CD8-positive, alpha-beta memory T cell (primary cell): ENCODE measurements at regions not wholly inside any gene's neighbourhood (a gene's known extent, or its start where the extent isn't known, plus 50 kb on each side); places are given as distances from the start of the nearest gene placed in this dataset.

Source experiments
- CTCF ChIA-PET: fragments of 350-600 bp; sonication (Branson Sonifier 250); formaldehyde crosslinking; loops from one replicate; lab custom pipeline; 2021; ENCODE audit warnings: antibody characterized with exemption; lab: Charles Lee
- POLR2A ChIA-PET: fragments of 350-600 bp; sonication (Branson Sonifier 250); formaldehyde crosslinking; loops from one replicate; lab custom pipeline; 2021; ENCODE audit warnings: antibody characterized with exemption; lab: Charles Lee
- DNase-seq, 5 donors: peaks; one replicate each; pipeline versions ENCODE4 v3.0.0 to v3.0.0-alpha.2; 2020 to 2022; ENCODE audit warnings: mixed read lengths in 1 of 5
- H3K27ac ChIP-seq: one replicate; pipeline ENCODE4 v1.7.0; 2013; ENCODE audit warnings: low read depth, mild to moderate bottlenecking, low read length, moderate library complexity
- H3K27me3 ChIP-seq: 2 replicates; pipeline ENCODE4 v1.7.0; 2013; ENCODE audit warnings: low read length, mild to moderate bottlenecking; ENCODE audit not compliant: insufficient read depth, poor library complexity, severe bottlenecking
- H3K36me3 ChIP-seq: 2 replicates; pipeline ENCODE4 v1.7.0; 2013; ENCODE audit warnings: mild to moderate bottlenecking, low read length, moderate library complexity; ENCODE audit not compliant: insufficient read depth
- H3K4me1 ChIP-seq: 2 replicates; pipeline ENCODE4 v1.7.0; 2013; ENCODE audit warnings: mild to moderate bottlenecking, low read length, moderate library complexity; ENCODE audit not compliant: insufficient read depth
- H3K4me3 ChIP-seq: 2 replicates; pipeline ENCODE4 v1.7.0; 2013; ENCODE audit warnings: mild to moderate bottlenecking, low read length
- H3K9me3 ChIP-seq: 2 replicates; pipeline ENCODE4 v1.7.0; 2013; ENCODE audit warnings: mild to moderate bottlenecking, low read length
- H3K27ac Mint-ChIP-seq, 8 donors: one replicate each; pipeline ENCODE4 v1.8.0; 2020 to 2021; ENCODE audit warnings: mixed read lengths in 8 of 8, mild to moderate bottlenecking in 6 of 8, inconsistent platforms in 3 of 8, moderate library complexity in 3 of 8
- H3K27me3 Mint-ChIP-seq, 2 donors: one replicate each; pipeline ENCODE4 v1.8.0; 2020 to 2021; ENCODE audit warnings: mixed read lengths in 2 of 2, mild to moderate bottlenecking in 1 of 2, moderate library complexity in 1 of 2
- H3K36me3 Mint-ChIP-seq, 3 donors: one replicate each; pipeline ENCODE4 v1.8.0; 2020 to 2021; ENCODE audit warnings: mixed read lengths in 3 of 3, inconsistent platforms in 1 of 3, mild to moderate bottlenecking in 1 of 3
- H3K4me1 Mint-ChIP-seq, 3 donors: one replicate each; pipeline ENCODE4 v1.8.0; 2020 to 2021; ENCODE audit warnings: mixed read lengths in 3 of 3, inconsistent platforms in 1 of 3, mild to moderate bottlenecking in 1 of 3
- H3K4me3 Mint-ChIP-seq, 7 donors: one replicate each; pipeline ENCODE4 v1.8.0; 2020 to 2021; ENCODE audit warnings: mixed read lengths in 7 of 7, mild to moderate bottlenecking in 6 of 7, moderate library complexity in 4 of 7, inconsistent platforms in 2 of 7
- H3K9me3 Mint-ChIP-seq, 5 donors: one replicate each; pipeline ENCODE4 v1.8.0; 2020 to 2022; ENCODE audit warnings: mixed read lengths in 5 of 5, mild to moderate bottlenecking in 3 of 5, moderate library complexity in 2 of 5, inconsistent platforms in 1 of 5

DNA sequence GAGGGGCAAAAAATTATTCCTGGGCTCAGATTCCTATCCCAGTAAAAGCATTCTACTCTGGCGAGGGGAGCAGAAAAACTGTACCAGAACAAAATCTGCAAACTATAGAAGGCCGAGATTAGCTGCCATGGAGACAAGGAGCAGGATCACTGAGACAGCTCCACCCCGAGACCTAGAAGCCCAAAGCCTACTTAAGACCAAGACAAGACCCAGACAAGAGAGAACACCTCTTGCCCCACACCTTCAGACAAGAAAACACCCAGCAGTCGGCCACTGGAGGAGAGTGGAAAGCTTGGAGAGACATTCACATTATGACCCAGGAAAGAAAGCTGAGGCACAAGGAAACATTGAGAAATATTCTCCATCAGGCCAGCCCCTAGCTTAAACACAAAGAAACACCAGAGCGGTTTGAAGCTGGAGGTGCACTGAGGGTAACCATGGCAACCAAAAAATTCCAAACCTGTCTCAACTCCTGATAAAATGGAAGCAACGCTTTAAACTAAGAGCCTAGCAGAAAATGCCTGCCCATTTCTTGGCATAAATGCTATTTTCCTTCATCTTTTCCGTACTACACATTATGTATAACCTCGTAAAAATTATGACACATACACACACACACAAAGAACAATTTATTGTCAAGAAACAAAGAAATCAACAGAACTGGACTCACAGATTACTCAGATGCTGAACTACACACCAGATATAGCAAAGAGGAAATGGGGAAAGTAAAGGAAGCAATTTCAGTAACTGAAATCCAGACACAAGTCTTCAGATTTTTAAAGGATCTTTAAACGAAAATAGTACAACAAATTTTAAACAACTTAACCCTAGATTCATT, 53.8 kb upstream of the FTMT start:
- no peak overlapping the region for H3K4me3 Mint-ChIP-seq
- no peaks in the 10 kb centered on the region for H3K36me3 ChIP-seq
- peaks cover 0 to 9% (median 3%) of the 10 kb centered on the region in 5 donors for H3K9me3 Mint-ChIP-seq
- ChIA-PET POLR2A (no interaction called here), CTCF (no interaction called here)
- no peak overlapping the region for H3K27ac ChIP-seq
- no peak overlapping the region for H3K4me3 ChIP-seq
- H3K4me1 Mint-ChIP-seq: no peaks in the 10 kb centered on the region
- no peak for DNase-seq
- H3K9me3 ChIP-seq: no peaks in the 10 kb centered on the region
- H3K4me1 ChIP-seq: no peaks in the 10 kb centered on the region
- H3K27ac Mint-ChIP-seq: no peak overlapping the region
- no peaks in the 10 kb centered on the region for H3K27me3 Mint-ChIP-seq
- H3K36me3 Mint-ChIP-seq: no peaks in the 10 kb centered on the region
- H3K27me3 ChIP-seq: no peaks in the 10 kb centered on the region
